Endodermal cell (in vitro differentiated cells): ENCODE measurements at regions not wholly inside any gene's neighbourhood (a gene's known extent, or its start where the extent isn't known, plus 50 kb on each side); places are given as distances from the start of the nearest gene placed in this dataset.

Experiments used
- DNase-seq: peaks from one replicate; pipeline ENCODE4 v3.0.0-alpha.2; 2017
- H3K27ac ChIP-seq: 2 replicates; pipeline ENCODE4 v1.5.1; 2013; ENCODE audit warnings: mild to moderate bottlenecking, low read depth, low read length, moderate library complexity
- H3K27me3 ChIP-seq: 2 replicates; pipeline ENCODE4 v1.6.1; 2013; ENCODE audit warnings: mild to moderate bottlenecking, low read length, moderate library complexity; ENCODE audit not compliant: insufficient read depth, control insufficient read depth, poor library complexity, severe bottlenecking
- H3K36me3 ChIP-seq: 2 replicates; pipeline ENCODE4 v1.7.0; 2013; ENCODE audit warnings: mild to moderate bottlenecking, low read length, moderate library complexity; ENCODE audit not compliant: control insufficient read depth, insufficient read depth
- H3K4me1 ChIP-seq: one replicate; pipeline ENCODE4 v1.7.0; 2013; ENCODE audit warnings: low read length; ENCODE audit not compliant: control insufficient read depth, insufficient read depth
- H3K4me3 ChIP-seq: 2 replicates; pipeline ENCODE4 v1.5.1; 2013; ENCODE audit warnings: mild to moderate bottlenecking, low read length, moderate library complexity
- H3K9ac ChIP-seq: 2 replicates; pipeline ENCODE4 v1.6.1; 2013; ENCODE audit warnings: mild to moderate bottlenecking, low read length, moderate library complexity; ENCODE audit not compliant: poor library complexity, severe bottlenecking; ENCODE audit errors: extremely low read depth
- H3K9me3 ChIP-seq: 2 replicates; pipeline ENCODE4 v1.6.1; 2013; ENCODE audit warnings: mild to moderate bottlenecking, low read length, moderate library complexity; ENCODE audit not compliant: control insufficient read depth
- H3K27ac Mint-ChIP-seq: 2 replicates; pipeline ENCODE4 v1.8.0; 2020; ENCODE audit warnings: mixed read lengths
- H3K27me3 Mint-ChIP-seq: 2 replicates; pipeline ENCODE4 v1.8.0; 2021; ENCODE audit warnings: mild to moderate bottlenecking, mixed read lengths; ENCODE audit not compliant: insufficient read depth
- H3K36me3 Mint-ChIP-seq: 2 replicates; pipeline ENCODE4 v1.8.0; 2020; ENCODE audit warnings: low read depth, mixed read lengths
- H3K4me1 Mint-ChIP-seq: 2 replicates; pipeline ENCODE4 v1.8.0; 2020; ENCODE audit warnings: mixed read lengths
- H3K4me3 Mint-ChIP-seq: 2 replicates; pipeline ENCODE4 v1.8.0; 2020; ENCODE audit warnings: mild to moderate bottlenecking, moderate library complexity, mixed read lengths
- H3K9me3 Mint-ChIP-seq: 2 replicates; pipeline ENCODE4 v1.8.0; 2020; ENCODE audit warnings: mild to moderate bottlenecking, mixed read lengths
- CTCF ChIP-seq: fragments of 200-600 bp; sonication (generic); conservative IDR thresholded peaks from 2 replicates; pipeline ENCODE4 v1.5.0; 2021; ENCODE audit warnings: antibody characterized with exemption, mild to moderate bottlenecking
- WGBS, 2 experiments: methylation state at CpG; one replicate each; pipeline versions ENCODE4 v1.1.5 to v1.1.7; 2013; ENCODE audit warnings: missing lambda C conversion rate in 2 of 2, mixed read lengths in 1 of 2; ENCODE audit not compliant: insufficient coverage in 1 of 2, insufficient read length in 1 of 2; 5-methylcytosine and 5-hydroxymethylcytosine counted together

GRCh38 chr7:19489162-19489820, 219.5 kb downstream of the POLR1F start:
- Histone ChIP-seq H3K9ac (no peak overlapping the region), H3K36me3 (no peaks in the 10 kb centered on the region), H3K9me3 (peaks cover 25% of the 10 kb centered on the region), H3K27ac (no peak overlapping the region), H3K4me3 (no peak overlapping the region), H3K4me1 (no peaks in the 10 kb centered on the region), H3K27me3 (no peaks in the 10 kb centered on the region)
- H3K4me3 Mint-ChIP-seq: no peak overlapping the region
- H3K27ac Mint-ChIP-seq: no peak overlapping the region
- no peaks in the 10 kb centered on the region for H3K27me3 Mint-ChIP-seq
- no peak for DNase-seq
- H3K36me3 Mint-ChIP-seq: no peaks in the 10 kb centered on the region
- peaks cover 13% of the 10 kb centered on the region for H3K9me3 Mint-ChIP-seq
- no peaks in the 10 kb centered on the region for H3K4me1 Mint-ChIP-seq
- WGBS, 2 experiments: 87 to 88% methylated on average over 2 to 3 of the region's 3 CpGs
- no peak for TF ChIP-seq CTCF

DNA sequence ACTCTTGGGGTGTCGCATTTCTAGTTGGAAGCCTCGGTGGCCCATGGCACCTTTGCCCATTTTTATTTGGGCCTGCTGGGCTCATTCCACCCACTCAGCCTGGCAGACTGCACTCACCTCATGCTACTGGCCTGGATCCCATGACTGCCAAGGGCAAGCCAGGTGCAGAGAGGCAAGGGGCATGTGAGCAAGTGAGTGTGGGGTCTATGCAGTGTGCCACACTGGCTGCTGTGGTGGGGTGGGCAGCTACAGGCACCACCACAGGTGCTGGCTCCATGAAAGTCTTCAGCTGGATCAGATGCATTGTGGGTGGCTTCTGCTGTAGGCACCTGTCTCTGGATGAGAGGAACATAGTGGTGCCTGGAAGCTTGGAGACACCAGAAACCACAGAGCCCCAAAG, 220.8 kb downstream of the POLR1F start:
- Mint-ChIP-seq H3K9me3 (peaks cover 13% of the 10 kb centered on the region), H3K27ac (no peak overlapping the region), H3K4me3 (no peak overlapping the region), H3K4me1 (no peaks in the 10 kb centered on the region), H3K27me3 (no peaks in the 10 kb centered on the region), H3K36me3 (no peaks in the 10 kb centered on the region)
- H3K36me3 ChIP-seq: no peaks in the 10 kb centered on the region
- no peak for TF ChIP-seq CTCF
- WGBS, 2 experiments: 91 to 100% methylated on average over 1 to 2 of the region's 2 CpGs
- H3K4me3 ChIP-seq: no peak overlapping the region
- H3K9me3 ChIP-seq: peaks cover 25% of the 10 kb centered on the region
- H3K4me1 ChIP-seq: no peaks in the 10 kb centered on the region
- DNase-seq: no peak
- no peak overlapping the region for H3K27ac ChIP-seq
- no peaks in the 10 kb centered on the region for H3K27me3 ChIP-seq
- H3K9ac ChIP-seq: no peak overlapping the region

- WGBS, 2 experiments: 94% methylated on average over 2 of the region's 2 CpGs; no CpG with 5 or more reads in 1 of the 2 experiments
- no peak overlapping the region for H3K4me3 Mint-ChIP-seq
- H3K27ac Mint-ChIP-seq: no peak overlapping the region
- no peaks in the 10 kb centered on the region for H3K27me3 ChIP-seq
- H3K36me3 ChIP-seq: no peaks in the 10 kb centered on the region
- no peaks in the 10 kb centered on the region for H3K4me1 ChIP-seq
- peaks cover 8% of the 10 kb centered on the region for H3K4me1 Mint-ChIP-seq
- H3K27ac ChIP-seq: no peak overlapping the region
- peaks cover 28% of the 10 kb centered on the region for H3K9me3 Mint-ChIP-seq
- H3K27me3 Mint-ChIP-seq: no peaks in the 10 kb centered on the region
- DNase-seq: no peak
- H3K4me3 ChIP-seq: no peak overlapping the region
- no peaks in the 10 kb centered on the region for H3K36me3 Mint-ChIP-seq
- no peak for TF ChIP-seq CTCF
- H3K9me3 ChIP-seq: peaks cover 31% of the 10 kb centered on the region
- H3K9ac ChIP-seq: no peak overlapping the region
Observed at GRCh38 chr7:19482628-19483027, 226.2 kb downstream of the POLR1F start.
